T-helper 17 cell (primary cell): ENCODE measurements at regions not wholly inside any gene's neighbourhood (a gene's known extent, or its start where the extent isn't known, plus 50 kb on each side); places are given as distances from the start of the nearest gene placed in this dataset.

ENCODE experiments used
- ATAC-seq: fragments of 150-1000 bp; cut with Tn5 transposase; 2 replicates; pipeline ENCODE4 v1.10.0; 2021; ENCODE audit warnings: mild to moderate bottlenecking, moderate library complexity
- DNase-seq, 3 donors: peaks; one replicate each; pipeline versions ENCODE4 v3.0.0 to v3.0.0-alpha.2; 2020 to 2021
- H3K9me3 ChIP-seq: one replicate; pipeline ENCODE4 v1.7.0; 2013; ENCODE audit warnings: low read length, mild to moderate bottlenecking; ENCODE audit not compliant: control insufficient read depth, poor library complexity, severe bottlenecking
- H3K27ac Mint-ChIP-seq: one replicate; pipeline ENCODE4 v1.8.0; 2022; ENCODE audit warnings: mild to moderate bottlenecking, moderate library complexity, mixed read lengths
- H3K27me3 Mint-ChIP-seq: one replicate; pipeline ENCODE4 v1.8.0; 2022; ENCODE audit warnings: mixed read lengths
- H3K36me3 Mint-ChIP-seq: one replicate; pipeline ENCODE4 v1.8.0; 2022; ENCODE audit warnings: low read depth, mixed read lengths
- H3K4me1 Mint-ChIP-seq: one replicate; pipeline ENCODE4 v1.8.0; 2022; ENCODE audit warnings: mild to moderate bottlenecking, mixed read lengths
- H3K4me3 Mint-ChIP-seq: one replicate; pipeline ENCODE4 v1.8.0; 2022; ENCODE audit warnings: mild to moderate bottlenecking, moderate library complexity, mixed read lengths

GRCh38 chr5:168176251-168176650, 115.2 kb upstream of the WWC1 start:
- DNase-seq, result no peak
- Mint-ChIP-seq H3K4me3 (no peak overlapping the region), H3K4me1 (no peaks in the 10 kb centered on the region), H3K36me3 (no peaks in the 10 kb centered on the region), H3K27me3 (peaks cover 5% of the 10 kb centered on the region), H3K27ac (no peak overlapping the region)
- no peak for ATAC-seq
- H3K9me3 ChIP-seq, result no peaks in the 10 kb centered on the region

GRCh38 chr5:168176941-168177340, 114.5 kb upstream of the WWC1 start:
- H3K4me3 Mint-ChIP-seq, result peak overlapping the region; percentile 4
- H3K9me3 ChIP-seq, result no peaks in the 10 kb centered on the region
- H3K27ac Mint-ChIP-seq, result no peak overlapping the region
- ATAC-seq (no peak), DNase-seq (no peak)
- no peaks in the 10 kb centered on the region for H3K36me3 Mint-ChIP-seq
- H3K27me3 Mint-ChIP-seq, result peaks cover 5% of the 10 kb centered on the region
- no peaks in the 10 kb centered on the region for H3K4me1 Mint-ChIP-seq

- Mint-ChIP-seq H3K27ac (no peak overlapping the region), H3K4me3 (no peak overlapping the region), H3K4me1 (no peaks in the 10 kb centered on the region), H3K27me3 (peaks cover 5% of the 10 kb centered on the region), H3K36me3 (no peaks in the 10 kb centered on the region)
- no peaks in the 10 kb centered on the region for H3K9me3 ChIP-seq
- DNase-seq (no peak), ATAC-seq (no peak)
These were observed 113.5 kb upstream of the WWC1 start for GRCh38 chr5:168177831-168178450.

GRCh38 chr5:168179192-168179593, 112.3 kb upstream of the WWC1 start:
- Mint-ChIP-seq H3K27ac (no peak overlapping the region), H3K36me3 (peaks cover 3% of the 10 kb centered on the region), H3K27me3 (peaks cover 5% of the 10 kb centered on the region), H3K4me3 (no peak overlapping the region), H3K4me1 (peaks cover 3% of the 10 kb centered on the region)
- DNase-seq, result no peak
- no peak for ATAC-seq
- no peaks in the 10 kb centered on the region for H3K9me3 ChIP-seq

GRCh38 chr5:168182269-168182668, 109.2 kb upstream of the WWC1 start:
- Mint-ChIP-seq H3K4me3 (no peak overlapping the region), H3K27me3 (peaks cover 16% of the 10 kb centered on the region), H3K36me3 (peaks cover 3% of the 10 kb centered on the region), H3K27ac (no peak overlapping the region), H3K4me1 (peaks cover 3% of the 10 kb centered on the region)
- no peaks in the 10 kb centered on the region for H3K9me3 ChIP-seq
- DNase-seq (no peak), ATAC-seq (no peak)

- H3K4me3 Mint-ChIP-seq, result no peak overlapping the region
- DNase-seq (no peak), ATAC-seq (no peak)
- H3K9me3 ChIP-seq, result no peaks in the 10 kb centered on the region
- H3K27me3 Mint-ChIP-seq, result peaks cover 17% of the 10 kb centered on the region
- H3K4me1 Mint-ChIP-seq, result peaks cover 3% of the 10 kb centered on the region
- no peak overlapping the region for H3K27ac Mint-ChIP-seq
- H3K36me3 Mint-ChIP-seq, result peaks cover 3% of the 10 kb centered on the region
These were observed 107.3 kb upstream of the WWC1 start for GRCh38 chr5:168184103-168184502.

- no peak for ATAC-seq
- Mint-ChIP-seq H3K4me3 (no peak overlapping the region), H3K27me3 (peaks cover 23% of the 10 kb centered on the region), H3K4me1 (peaks cover 3% of the 10 kb centered on the region), H3K27ac (no peak overlapping the region), H3K36me3 (peaks cover 3% of the 10 kb centered on the region)
- DNase-seq, result no peak
- H3K9me3 ChIP-seq, result no peaks in the 10 kb centered on the region
These were observed 105.0 kb upstream of the WWC1 start for GRCh38 chr5:168186289-168187074.

GRCh38 chr5:168187614-168188013, 103.8 kb upstream of the WWC1 start:
- ATAC-seq (no peak), DNase-seq (no peak)
- H3K9me3 ChIP-seq, result no peaks in the 10 kb centered on the region
- no peak overlapping the region for H3K27ac Mint-ChIP-seq
- no peak overlapping the region for H3K4me3 Mint-ChIP-seq
- H3K36me3 Mint-ChIP-seq, result peaks cover 3% of the 10 kb centered on the region
- H3K4me1 Mint-ChIP-seq, result peaks cover 3% of the 10 kb centered on the region
- peaks cover 30% of the 10 kb centered on the region for H3K27me3 Mint-ChIP-seq

- H3K9me3 ChIP-seq, result no peaks in the 10 kb centered on the region
- ATAC-seq (no peak), DNase-seq (no peak)
- Mint-ChIP-seq H3K27me3 (peaks cover 36% of the 10 kb centered on the region), H3K36me3 (peaks cover 3% of the 10 kb centered on the region), H3K4me3 (no peak overlapping the region), H3K27ac (no peak overlapping the region), H3K4me1 (peaks cover 3% of the 10 kb centered on the region)
These were observed 103.3 kb upstream of the WWC1 start for GRCh38 chr5:168188182-168188581.

- ATAC-seq, result no peak
- Mint-ChIP-seq H3K27me3 (peaks cover 50% of the 10 kb centered on the region), H3K4me3 (no peak overlapping the region), H3K36me3 (no peaks in the 10 kb centered on the region), H3K4me1 (no peaks in the 10 kb centered on the region), H3K27ac (no peak overlapping the region)
- DNase-seq, result no peak
- no peaks in the 10 kb centered on the region for H3K9me3 ChIP-seq
These were observed 99.3 kb upstream of the WWC1 start for GRCh38 chr5:168192120-168192519.

GRCh38 chr5:168193493-168194250, 97.8 kb upstream of the WWC1 start:
- no peak for DNase-seq
- Mint-ChIP-seq H3K4me1 (no peaks in the 10 kb centered on the region), H3K36me3 (no peaks in the 10 kb centered on the region)

GRCh38 chr5:168195110-168195509, 96.3 kb upstream of the WWC1 start:
- Mint-ChIP-seq H3K36me3 (no peaks in the 10 kb centered on the region), H3K4me1 (no peaks in the 10 kb centered on the region), H3K27me3 (peaks cover 57% of the 10 kb centered on the region), H3K4me3 (no peak overlapping the region), H3K27ac (no peak overlapping the region)
- DNase-seq, result no peak
- H3K9me3 ChIP-seq, result no peaks in the 10 kb centered on the region
- ATAC-seq, result no peak

More at GRCh38 chr5:168193493-168194250, 97.8 kb upstream of the WWC1 start:
- Mint-ChIP-seq H3K27ac (no peak overlapping the region), H3K4me3 (no peak overlapping the region), H3K27me3 (peaks cover 46% of the 10 kb centered on the region)
- no peaks in the 10 kb centered on the region for H3K9me3 ChIP-seq
- no peak for ATAC-seq

GRCh38 chr5:168198359-168198758, 93.1 kb upstream of the WWC1 start:
- H3K4me3 Mint-ChIP-seq, result no peak overlapping the region
- H3K4me1 Mint-ChIP-seq, result no peaks in the 10 kb centered on the region
- ATAC-seq (no peak), DNase-seq (no peak)
- H3K27me3 Mint-ChIP-seq, result peaks cover 46% of the 10 kb centered on the region
- H3K27ac Mint-ChIP-seq, result no peak overlapping the region
- no peaks in the 10 kb centered on the region for H3K9me3 ChIP-seq
- no peaks in the 10 kb centered on the region for H3K36me3 Mint-ChIP-seq
